ENCODE measurements at regions not wholly inside any gene's neighbourhood (a gene's known extent, or its start where the extent isn't known, plus 50 kb on each side); places are given as distances from the start of the nearest gene placed in this dataset.

GRCh38 chr18:78562531-78562961 is 417.1 kb upstream of the SALL3 start:
- no peak for DNase-seq (ENCODE audit: low read depth in 2 of 2)

- no peak for DNase-seq (ENCODE audit: low read depth in 2 of 2)
Observed at GRCh38 chr18:78563110-78563509, 416.5 kb upstream of the SALL3 start.

- no peak for DNase-seq (ENCODE audit: low read depth in 2 of 2)
Observed at GRCh38 chr18:78564030-78564429, 415.6 kb upstream of the SALL3 start.

- DNase-seq (ENCODE audit: low read depth in 2 of 2), result no peak
Observed at GRCh38 chr18:78564518-78564917, 415.1 kb upstream of the SALL3 start.

GRCh38 chr18:78565240-78565639 is 414.4 kb upstream of the SALL3 start:
- no peak for DNase-seq (ENCODE audit: low read depth in 2 of 2)

GRCh38 chr18:78566065-78566464 is 413.6 kb upstream of the SALL3 start:
- DNase-seq (ENCODE audit: low read depth in 2 of 2), result no peak

- DNase-seq (ENCODE audit: low read depth in 2 of 2), result no peak
Observed at GRCh38 chr18:78566720-78567119, 412.9 kb upstream of the SALL3 start.

GRCh38 chr18:78571063-78571785 is 408.4 kb upstream of the SALL3 start:
- DNase-seq (ENCODE audit: low read depth in 2 of 2), result no peak

- DNase-seq (ENCODE audit: low read depth in 2 of 2), result no peak
Observed at GRCh38 chr18:78571831-78572347, 407.7 kb upstream of the SALL3 start.

- no peak for DNase-seq (ENCODE audit: low read depth in 2 of 2)
Observed at GRCh38 chr18:78573773-78574172, 405.8 kb upstream of the SALL3 start.

GRCh38 chr18:78576967-78577366 is 402.7 kb upstream of the SALL3 start:
- no peak for DNase-seq (ENCODE audit: low read depth in 2 of 2)

GRCh38 chr18:78579449-78579848 is 400.2 kb upstream of the SALL3 start:
- DNase-seq (ENCODE audit: low read depth in 2 of 2), result no peak

GRCh38 chr18:78579854-78580577 is 399.6 kb upstream of the SALL3 start:
- DNase-seq (ENCODE audit: low read depth in 2 of 2), result no peak

- DNase-seq (ENCODE audit: low read depth in 2 of 2), result no peak
Observed at GRCh38 chr18:78580835-78581339, 398.7 kb upstream of the SALL3 start.

GRCh38 chr18:78582181-78582709 is 397.4 kb upstream of the SALL3 start:
- DNase-seq (ENCODE audit: low read depth in 2 of 2), result no peak

GRCh38 chr18:78582898-78583738 is 396.5 kb upstream of the SALL3 start:
- DNase-seq (ENCODE audit: low read depth in 2 of 2), result no peak

- no peak for DNase-seq (ENCODE audit: low read depth in 2 of 2)
Observed at GRCh38 chr18:78583739-78584458, 395.7 kb upstream of the SALL3 start.

GRCh38 chr18:78584459-78585022 is 395.1 kb upstream of the SALL3 start:
- DNase-seq (ENCODE audit: low read depth in 2 of 2), result no peak

GRCh38 chr18:78586586-78586985 is 393.0 kb upstream of the SALL3 start:
- no peak for DNase-seq (ENCODE audit: low read depth in 2 of 2)

- DNase-seq (ENCODE audit: low read depth in 2 of 2), result no peak
Observed at GRCh38 chr18:78587096-78587495, 392.5 kb upstream of the SALL3 start.

Data from stimulated activated CD8-positive, alpha-beta memory T cell treated with anti-CD3 and anti-CD28 coated beads, Interleukin-7, amount 100 ng/mL, for 4 hours (primary cell).